ENCODE measurements at regions not wholly inside any gene's neighbourhood (a gene's known extent, or its start where the extent isn't known, plus 50 kb on each side); places are given as distances from the start of the nearest gene placed in this dataset.

GRCh38 chr14:97206916-97207315, 409.7 kb downstream of the VRK1 start:
- Histone ChIP-seq H3K36me3 (no peaks in the 10 kb centered on the region), H3K4me3 (no peak overlapping the region), H3K9me3 (no peaks in the 10 kb centered on the region), H3K27me3 (peaks cover 16% of the 10 kb centered on the region), H3K4me1 (no peaks in the 10 kb centered on the region), H3K27ac (no peak overlapping the region)
- TF ChIP-seq POLR2A (IDR thresholded peaks at IDR 0.05) (no peak), POLR2AphosphoS5 (IDR thresholded peaks at IDR 0.05) (no peak), EP300 (IDR thresholded peaks at IDR 0.05) (no peak)
- TF ChIP-seq, protein P1, sequence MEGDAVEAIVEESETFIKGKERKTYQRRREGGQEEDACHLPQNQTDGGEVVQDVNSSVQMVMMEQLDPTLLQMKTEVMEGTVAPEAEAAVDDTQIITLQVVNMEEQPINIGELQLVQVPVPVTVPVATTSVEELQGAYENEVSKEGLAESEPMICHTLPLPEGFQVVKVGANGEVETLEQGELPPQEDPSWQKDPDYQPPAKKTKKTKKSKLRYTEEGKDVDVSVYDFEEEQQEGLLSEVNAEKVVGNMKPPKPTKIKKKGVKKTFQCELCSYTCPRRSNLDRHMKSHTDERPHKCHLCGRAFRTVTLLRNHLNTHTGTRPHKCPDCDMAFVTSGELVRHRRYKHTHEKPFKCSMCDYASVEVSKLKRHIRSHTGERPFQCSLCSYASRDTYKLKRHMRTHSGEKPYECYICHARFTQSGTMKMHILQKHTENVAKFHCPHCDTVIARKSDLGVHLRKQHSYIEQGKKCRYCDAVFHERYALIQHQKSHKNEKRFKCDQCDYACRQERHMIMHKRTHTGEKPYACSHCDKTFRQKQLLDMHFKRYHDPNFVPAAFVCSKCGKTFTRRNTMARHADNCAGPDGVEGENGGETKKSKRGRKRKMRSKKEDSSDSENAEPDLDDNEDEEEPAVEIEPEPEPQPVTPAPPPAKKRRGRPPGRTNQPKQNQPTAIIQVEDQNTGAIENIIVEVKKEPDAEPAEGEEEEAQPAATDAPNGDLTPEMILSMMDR (IDR thresholded peaks at IDR 0.05), result no peak
- 11 to 81% methylated on average over 4 to 11 of the region's 11 CpGs for WGBS, 2 donors (ENCODE audit: low coverage in 1 of 2)
- ATAC-seq, result no peak

DNA sequence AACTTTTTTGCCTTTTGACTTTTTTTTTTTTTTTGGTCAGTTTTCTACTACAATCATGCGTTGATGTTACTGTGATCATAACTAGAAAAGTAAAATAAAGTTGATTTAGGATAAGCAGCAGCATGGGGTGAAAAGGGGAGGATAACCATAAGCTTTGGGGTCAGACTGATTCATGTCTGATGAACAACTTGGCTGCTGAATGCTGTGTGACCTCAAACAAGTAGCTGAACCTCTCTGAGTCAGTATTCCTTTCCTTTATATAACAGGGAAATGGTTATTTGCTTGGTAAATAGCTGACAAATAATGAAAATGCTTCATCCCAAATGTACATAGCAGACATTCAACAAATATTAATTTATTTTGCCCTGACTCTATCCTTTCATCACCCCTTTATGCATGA, 413.0 kb downstream of the VRK1 start:
- no peaks in the 10 kb centered on the region for H3K9me3 ChIP-seq
- H3K36me3 ChIP-seq, result no peaks in the 10 kb centered on the region
- no peak overlapping the region for H3K27ac ChIP-seq
- H3K27me3 ChIP-seq, result peaks cover 23% of the 10 kb centered on the region
- 80 to 93% methylated on average over 1 of the region's 1 CpG for WGBS, 2 donors (ENCODE audit: low coverage in 1 of 2)
- H3K4me1 ChIP-seq, result no peaks in the 10 kb centered on the region
- no peak for ATAC-seq
- TF ChIP-seq POLR2A (IDR thresholded peaks at IDR 0.05), result no peak
- TF ChIP-seq POLR2AphosphoS5 (IDR thresholded peaks at IDR 0.05), result no peak
- TF ChIP-seq, protein P1 (IDR thresholded peaks at IDR 0.05), result no peak
- no peak for TF ChIP-seq EP300 (IDR thresholded peaks at IDR 0.05)
- H3K4me3 ChIP-seq, result no peak overlapping the region

DNA sequence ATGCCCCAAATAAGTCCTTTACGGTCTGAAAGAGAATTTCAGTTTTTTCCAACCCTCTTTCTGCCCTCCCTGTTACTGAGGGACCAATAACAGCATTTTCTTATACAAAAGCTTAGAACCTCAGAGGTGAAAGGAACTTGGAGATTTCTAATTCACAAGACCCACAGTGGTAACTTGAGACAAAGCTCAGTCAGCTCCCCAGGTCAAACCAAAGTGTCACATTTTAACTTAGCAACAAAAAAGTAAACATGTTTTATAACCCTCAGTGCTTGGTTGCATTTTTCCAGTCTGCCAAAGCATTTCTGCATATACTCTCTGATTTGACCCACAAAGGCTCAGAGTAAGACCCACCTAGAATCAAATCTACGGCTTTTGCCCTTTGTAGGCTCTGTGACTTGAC, 415.2 kb downstream of the VRK1 start:
- no peak for TF ChIP-seq POLR2AphosphoS5 (IDR thresholded peaks at IDR 0.05)
- no peak for TF ChIP-seq EP300 (IDR thresholded peaks at IDR 0.05)
- no peak for TF ChIP-seq POLR2A (IDR thresholded peaks at IDR 0.05)
- TF ChIP-seq, protein P1 (IDR thresholded peaks at IDR 0.05), result no peak
- H3K9me3 ChIP-seq, result no peaks in the 10 kb centered on the region
- H3K4me1 ChIP-seq, result no peaks in the 10 kb centered on the region
- no peaks in the 10 kb centered on the region for H3K36me3 ChIP-seq
- ATAC-seq, result no peak
- H3K4me3 ChIP-seq, result no peak overlapping the region
- no peak overlapping the region for H3K27ac ChIP-seq
- H3K27me3 ChIP-seq, result peaks cover 27% of the 10 kb centered on the region
- WGBS, 2 donors (ENCODE audit: low coverage in 1 of 2), result 82 to 83% methylated on average over 1 to 2 of the region's 2 CpGs

DNA sequence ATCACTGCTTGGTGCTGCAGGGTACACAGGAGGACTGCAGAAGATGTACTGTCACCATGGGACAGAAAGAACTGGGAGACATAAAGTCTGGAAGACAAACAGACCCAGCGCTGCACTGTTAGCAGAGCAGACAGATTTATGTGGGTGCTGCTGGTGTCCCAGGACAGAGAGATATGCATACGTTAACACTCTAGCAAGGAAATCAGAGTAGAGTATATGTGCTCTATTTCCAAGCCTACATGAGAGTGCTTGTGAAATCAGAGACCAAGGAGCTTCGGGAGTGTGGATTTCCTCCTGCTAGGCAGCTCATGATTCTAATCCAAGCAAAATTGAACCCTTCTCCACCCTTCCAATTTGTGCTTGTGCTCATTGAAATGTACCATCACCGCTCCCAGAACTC, 416.5 kb downstream of the VRK1 start:
- 56 to 77% methylated on average over 3 to 4 of the region's 4 CpGs for WGBS, 2 donors (ENCODE audit: low coverage in 1 of 2)

DNA sequence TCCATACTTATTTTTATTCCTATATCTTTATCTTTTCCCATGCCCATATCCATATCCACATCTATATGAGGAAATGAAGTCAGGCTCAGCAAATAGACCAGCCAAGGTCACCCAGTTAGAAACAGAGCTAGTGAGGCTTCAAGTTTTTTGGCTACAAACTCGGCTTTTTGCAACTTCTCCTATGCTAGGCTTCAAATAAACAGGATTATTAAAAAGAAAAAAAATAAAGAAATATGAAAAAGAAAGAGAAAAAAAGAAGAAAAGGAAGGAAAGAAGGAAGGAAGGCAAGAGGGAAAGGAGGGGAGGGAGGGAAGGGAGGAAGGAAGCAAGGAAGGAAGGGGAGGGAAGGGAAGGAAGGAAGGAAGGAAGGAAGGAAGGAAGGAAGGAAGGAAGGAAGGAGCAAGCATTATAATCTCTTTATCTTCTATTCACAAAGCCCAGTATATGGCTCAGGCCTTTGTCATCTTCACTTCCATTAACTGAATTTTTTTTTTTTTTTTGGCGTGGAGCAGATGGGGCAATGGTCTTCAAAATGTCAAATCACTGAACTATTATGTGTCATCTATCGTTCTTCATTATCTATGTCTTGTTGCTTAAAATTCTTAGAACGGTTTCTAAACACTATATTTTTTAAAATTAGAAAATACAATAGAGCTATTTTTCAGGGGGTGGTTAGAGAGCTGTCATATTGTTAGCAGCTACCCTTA, 418.2 kb downstream of the VRK1 start:
- Histone ChIP-seq H3K4me3 (no peak overlapping the region), H3K27ac (no peak overlapping the region), H3K36me3 (no peaks in the 10 kb centered on the region), H3K27me3 (peaks cover 42% of the 10 kb centered on the region), H3K4me1 (peaks cover 0 to 13% (median 0%) of the 10 kb centered on the region in 3 donors), H3K9me3 (no peaks in the 10 kb centered on the region)
- WGBS, 2 donors (ENCODE audit: low coverage in 1 of 2), result 74 to 78% methylated on average over 4 of the region's 4 CpGs
- TF ChIP-seq POLR2A (IDR thresholded peaks at IDR 0.05) (no peak), EP300 (IDR thresholded peaks at IDR 0.05) (no peak), POLR2AphosphoS5 (IDR thresholded peaks at IDR 0.05) (no peak)
- TF ChIP-seq, protein P1 (IDR thresholded peaks at IDR 0.05), result no peak
- no peak for ATAC-seq

More for the DNA sequence above, 416.5 kb downstream of the VRK1 start:
- ATAC-seq, result no peak
- H3K4me1 ChIP-seq, result peaks cover 0 to 4% (median 0%) of the 10 kb centered on the region in 3 donors
- H3K9me3 ChIP-seq, result no peaks in the 10 kb centered on the region
- no peak overlapping the region for H3K4me3 ChIP-seq
- TF ChIP-seq, protein P1 (IDR thresholded peaks at IDR 0.05), result no peak
- no peak for TF ChIP-seq POLR2A (IDR thresholded peaks at IDR 0.05)
- no peak overlapping the region for H3K27ac ChIP-seq
- no peaks in the 10 kb centered on the region for H3K36me3 ChIP-seq
- peaks cover 38% of the 10 kb centered on the region for H3K27me3 ChIP-seq
